ENCODE measurements at regions not wholly inside any gene's neighbourhood (a gene's known extent, or its start where the extent isn't known, plus 50 kb on each side); places are given as distances from the start of the nearest gene placed in this dataset.

- H3K4me3 ChIP-seq (ENCODE audit: low read depth, poor library complexity, severe bottlenecking) = no peak overlapping the region
- TF ChIP-seq POLR2A (IDR thresholded peaks at IDR 0.05) = no peak
- TF ChIP-seq CTCF (IDR thresholded peaks at IDR 0.05) = no peak
- peak in 1 of 2 donors; percentile 52 for DNase-seq (ENCODE audit: low spot score in 2 of 2)
- intact Hi-C loops (cut with DNase I; ENCODE audit: low total_unique reads) = no loop called here
- WGBS, 2 donors = 85 to 90% methylated on average over 4 of the region's 4 CpGs
Observed at GRCh38 chr15:29430124-29430523, 160.5 kb upstream of the NSMCE3 start.

- WGBS, 2 donors = 90 to 94% methylated on average over 13 of the region's 13 CpGs
- TF ChIP-seq POLR2A (IDR thresholded peaks at IDR 0.05) (no peak), CTCF (IDR thresholded peaks at IDR 0.05) (no peak)
- H3K4me3 ChIP-seq (ENCODE audit: low read depth, poor library complexity, severe bottlenecking) = no peak overlapping the region
- DNase-seq (ENCODE audit: low spot score in 2 of 2) = peak in 1 of 2 donors; percentile 58
- intact Hi-C loops (cut with DNase I; ENCODE audit: low total_unique reads) = no loop called here
Observed at GRCh38 chr15:29429584-29429983, 160.0 kb upstream of the NSMCE3 start.

- DNase-seq (ENCODE audit: low spot score in 2 of 2) = peak in 1 of 2 donors; percentile 32
- H3K4me3 ChIP-seq (ENCODE audit: low read depth, poor library complexity, severe bottlenecking) = no peak overlapping the region
- TF ChIP-seq POLR2A (IDR thresholded peaks at IDR 0.05) (no peak), CTCF (IDR thresholded peaks at IDR 0.05) (no peak)
- intact Hi-C loops (cut with DNase I; ENCODE audit: low total_unique reads) = no loop called here
- WGBS, 2 donors = 87 to 89% methylated on average over 7 of the region's 7 CpGs
Observed at GRCh38 chr15:29428925-29429573, 159.4 kb upstream of the NSMCE3 start.

- intact Hi-C loops (cut with DNase I; ENCODE audit: low total_unique reads) = no loop called here
- no peak for DNase-seq (ENCODE audit: low spot score in 2 of 2)
- TF ChIP-seq CTCF (IDR thresholded peaks at IDR 0.05) = no peak
- H3K4me3 ChIP-seq (ENCODE audit: low read depth, poor library complexity, severe bottlenecking) = no peak overlapping the region
Observed at GRCh38 chr15:29425864-29426263, 156.2 kb upstream of the NSMCE3 start.

- intact Hi-C loops (cut with DNase I; ENCODE audit: low total_unique reads) = no loop called here
- no peak for TF ChIP-seq CTCF (IDR thresholded peaks at IDR 0.05)
- no peak for TF ChIP-seq POLR2A (IDR thresholded peaks at IDR 0.05)
- DNase-seq (ENCODE audit: low spot score in 2 of 2) = no peak
- no peak overlapping the region for H3K4me3 ChIP-seq (ENCODE audit: low read depth, poor library complexity, severe bottlenecking)
- 71 to 91% methylated on average over 4 of the region's 4 CpGs for WGBS, 2 donors
Observed at GRCh38 chr15:29424118-29424517, 154.5 kb upstream of the NSMCE3 start.

GRCh38 chr15:29422606-29423005 is 153.0 kb upstream of the NSMCE3 start:
- DNase-seq (ENCODE audit: low spot score in 2 of 2) = no peak
- intact Hi-C loops (cut with DNase I; ENCODE audit: low total_unique reads) = no loop called here
- TF ChIP-seq CTCF (IDR thresholded peaks at IDR 0.05) = no peak
- TF ChIP-seq POLR2A (IDR thresholded peaks at IDR 0.05) = no peak
- no peak overlapping the region for H3K4me3 ChIP-seq (ENCODE audit: low read depth, poor library complexity, severe bottlenecking)
- WGBS, 2 donors = 92 to 93% methylated on average over 2 of the region's 2 CpGs
